HG03442 (cell line): ENCODE measurements at regions not wholly inside any gene's neighbourhood (a gene's known extent, or its start where the extent isn't known, plus 50 kb on each side); places are given as distances from the start of the nearest gene placed in this dataset.

ENCODE experiments used
- ATAC-seq: cut with Tn5 transposase; IDR thresholded peaks from one replicate; pipeline ENCODE4 v1.9.1; 2021; ENCODE audit warnings: mild to moderate bottlenecking, moderate library complexity; ENCODE audit not compliant: unreplicated experiment

DNA sequence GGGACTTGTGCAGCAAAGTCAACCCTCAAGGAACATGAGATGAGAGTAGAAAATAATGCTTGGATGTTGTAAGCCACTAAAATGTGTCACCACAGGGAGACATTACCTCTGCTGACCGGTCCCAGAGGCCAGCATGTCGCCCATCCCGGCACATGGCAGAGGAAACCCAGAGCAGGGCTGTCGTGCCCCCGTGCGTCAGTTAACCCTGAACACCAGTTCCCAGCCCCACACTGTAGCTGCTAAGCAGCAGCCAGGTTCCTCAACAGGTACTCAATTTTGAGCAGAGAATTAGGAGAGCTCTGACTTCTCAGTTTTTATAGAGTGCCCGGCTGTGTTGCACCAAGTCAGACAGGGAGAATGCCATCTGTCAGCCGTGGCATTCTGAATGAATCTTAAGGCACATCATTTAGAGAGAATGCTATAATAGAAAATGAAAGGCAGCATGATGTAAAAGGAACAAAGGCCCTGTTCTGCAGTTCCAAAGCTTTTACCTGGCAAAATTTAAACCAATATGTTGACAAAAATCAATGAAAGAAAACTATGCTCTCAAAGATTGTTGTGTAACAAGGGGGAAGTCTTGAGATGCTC is 307.9 kb downstream of the METTL4 start:
- ATAC-seq: no peak

- no peak for ATAC-seq
These were observed 296.7 kb downstream of the METTL4 start for GRCh38 chr18:2274613-2275012.

DNA sequence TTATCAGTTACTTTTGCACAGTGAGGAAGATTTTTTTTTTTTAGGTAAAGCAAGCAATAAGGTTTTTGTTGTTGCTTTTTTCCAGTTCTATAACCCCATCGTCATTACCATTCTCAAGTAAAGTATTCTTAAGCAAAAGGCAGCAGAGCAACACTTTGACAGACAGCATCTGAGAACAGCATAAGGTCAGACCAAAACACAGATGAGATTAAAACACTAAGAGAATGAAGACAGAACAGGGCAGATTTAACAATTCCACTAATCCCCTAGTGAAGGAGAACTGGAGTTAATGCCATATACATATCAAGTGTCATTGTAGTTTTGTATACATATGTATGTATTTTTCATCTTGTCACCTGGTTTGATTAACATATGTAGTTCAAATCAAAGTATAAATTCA is 290.2 kb downstream of the METTL4 start:
- no peak for ATAC-seq

DNA sequence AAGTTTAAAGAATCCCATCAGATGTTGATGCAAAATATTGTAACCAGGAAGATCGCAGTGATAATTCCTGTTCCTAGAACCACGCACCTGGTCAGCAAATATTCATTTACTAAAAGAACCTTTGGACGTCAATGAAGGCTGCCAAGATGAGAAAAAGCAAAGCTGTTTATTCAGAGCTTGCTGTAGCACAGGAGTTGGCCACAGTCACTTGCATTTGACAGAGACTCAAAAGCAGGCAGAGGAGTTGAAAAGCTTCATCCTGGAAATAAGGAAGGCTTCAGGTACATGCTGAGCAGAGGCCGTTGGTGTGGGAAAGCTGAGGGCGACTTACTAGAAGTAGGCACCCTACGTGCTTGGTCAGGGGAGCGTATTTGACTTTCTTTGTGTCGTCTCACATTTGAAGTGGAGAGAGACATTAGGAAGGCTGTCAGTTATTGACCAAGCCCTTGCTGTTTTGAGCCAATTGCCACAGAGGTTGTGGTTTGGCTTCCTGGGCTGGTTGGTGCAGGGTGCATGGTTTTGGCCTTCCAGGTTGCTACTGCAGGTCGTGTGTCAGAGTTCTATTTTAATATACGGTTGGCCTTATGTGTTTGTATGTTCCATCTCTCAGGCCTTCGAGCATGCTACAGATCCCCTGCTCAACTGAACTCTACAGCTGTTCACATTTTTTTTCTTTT is 289.6 kb downstream of the METTL4 start:
- no peak for ATAC-seq

GRCh38 chr18:2293109-2293839 is 278.0 kb downstream of the METTL4 start:
- ATAC-seq: no peak

- no peak for ATAC-seq
These were observed 270.0 kb downstream of the METTL4 start for GRCh38 chr18:2301316-2301715.

DNA sequence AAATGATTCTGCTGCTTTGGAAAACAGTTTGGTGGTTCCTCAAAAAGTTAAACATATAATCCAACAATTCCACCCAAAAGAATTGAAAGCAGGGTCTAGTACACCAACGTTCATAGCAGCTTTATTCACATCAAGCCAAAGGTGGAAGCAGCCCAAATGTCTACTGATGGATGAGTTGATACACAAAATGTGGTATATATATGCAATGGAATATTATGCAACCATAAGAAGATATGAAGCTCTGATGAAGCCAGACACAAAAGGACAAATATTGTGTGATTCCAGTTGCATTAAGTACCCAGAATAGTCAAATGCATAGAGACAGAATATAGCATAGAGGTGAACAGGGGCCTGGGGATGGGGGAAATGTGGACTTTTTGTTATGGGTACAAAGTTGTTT is 269.3 kb downstream of the METTL4 start:
- ATAC-seq: no peak

DNA sequence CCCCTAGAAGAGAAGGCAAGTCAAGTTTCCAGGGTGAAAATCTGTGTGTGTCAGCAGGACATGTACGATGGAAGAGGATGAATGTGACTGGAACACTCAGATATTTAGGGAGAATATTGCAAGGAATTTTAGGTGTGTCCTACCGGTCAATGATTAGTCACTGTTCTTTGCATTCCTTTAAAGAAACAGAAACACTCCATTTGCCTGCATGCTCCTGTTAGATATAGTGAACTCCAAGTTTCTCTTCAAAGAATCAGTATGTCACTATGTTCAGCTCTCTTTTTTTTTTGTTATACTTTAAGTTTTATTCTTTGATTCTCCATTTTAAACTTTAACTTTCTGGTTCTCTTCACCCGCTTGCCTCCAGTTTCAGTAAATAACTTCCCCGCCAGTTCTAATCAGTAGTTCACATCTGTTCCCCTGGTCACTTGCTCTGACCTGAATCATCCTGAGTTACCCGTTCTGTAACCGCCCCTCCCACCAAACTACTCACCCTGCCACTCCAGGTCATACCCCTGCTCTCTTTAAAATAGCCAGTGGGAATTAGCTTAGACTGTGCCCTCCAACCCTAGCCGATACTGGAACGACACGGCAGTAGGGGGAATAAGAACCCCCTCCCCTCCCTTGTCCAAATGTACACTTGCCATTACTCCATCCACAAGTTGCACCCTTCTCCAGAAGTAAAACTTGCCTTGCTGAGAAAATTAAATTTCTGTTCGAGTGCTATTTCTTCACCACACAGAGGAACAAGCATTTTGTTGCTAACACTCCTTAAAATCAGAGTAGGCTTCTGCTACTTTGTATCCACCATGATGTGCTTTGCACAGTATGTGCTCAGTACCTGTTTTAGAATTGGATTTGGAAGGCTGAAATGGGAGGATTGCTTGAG is 268.4 kb downstream of the METTL4 start:
- ATAC-seq: no peak

DNA sequence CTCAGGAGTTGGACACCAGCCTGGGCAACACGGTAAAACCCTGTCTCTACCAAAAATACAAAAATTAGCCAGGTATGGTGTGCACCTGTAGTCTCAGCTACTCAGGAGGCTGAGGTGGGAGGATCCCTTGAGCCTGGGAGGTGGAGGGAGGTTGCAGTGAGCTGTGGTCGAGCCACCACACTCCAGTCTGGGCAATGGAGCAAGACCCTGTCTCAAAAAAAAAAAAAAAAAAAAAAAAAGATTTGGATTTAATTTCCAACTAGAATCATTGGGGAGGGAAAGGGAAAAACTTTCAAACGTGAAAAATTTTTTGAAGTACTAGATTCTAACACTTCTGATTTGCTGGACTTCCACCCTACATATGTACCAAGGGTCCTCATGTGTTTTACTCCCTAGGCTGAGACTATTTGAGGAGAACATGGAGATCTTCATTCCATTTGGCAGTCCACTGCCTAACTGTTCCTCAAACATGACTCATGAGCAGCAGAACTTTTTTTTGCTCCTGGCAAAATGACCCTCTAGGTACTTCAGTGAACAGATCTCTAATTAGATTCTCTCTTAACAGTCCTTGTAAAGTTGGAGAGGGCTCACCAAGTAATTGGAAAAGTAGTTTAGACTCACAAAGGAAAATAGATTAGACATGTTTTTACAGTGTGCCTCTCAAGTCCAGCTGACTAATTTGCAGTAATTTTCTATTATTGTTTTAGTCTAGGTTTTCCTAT is 267.6 kb downstream of the METTL4 start:
- no peak for ATAC-seq

DNA sequence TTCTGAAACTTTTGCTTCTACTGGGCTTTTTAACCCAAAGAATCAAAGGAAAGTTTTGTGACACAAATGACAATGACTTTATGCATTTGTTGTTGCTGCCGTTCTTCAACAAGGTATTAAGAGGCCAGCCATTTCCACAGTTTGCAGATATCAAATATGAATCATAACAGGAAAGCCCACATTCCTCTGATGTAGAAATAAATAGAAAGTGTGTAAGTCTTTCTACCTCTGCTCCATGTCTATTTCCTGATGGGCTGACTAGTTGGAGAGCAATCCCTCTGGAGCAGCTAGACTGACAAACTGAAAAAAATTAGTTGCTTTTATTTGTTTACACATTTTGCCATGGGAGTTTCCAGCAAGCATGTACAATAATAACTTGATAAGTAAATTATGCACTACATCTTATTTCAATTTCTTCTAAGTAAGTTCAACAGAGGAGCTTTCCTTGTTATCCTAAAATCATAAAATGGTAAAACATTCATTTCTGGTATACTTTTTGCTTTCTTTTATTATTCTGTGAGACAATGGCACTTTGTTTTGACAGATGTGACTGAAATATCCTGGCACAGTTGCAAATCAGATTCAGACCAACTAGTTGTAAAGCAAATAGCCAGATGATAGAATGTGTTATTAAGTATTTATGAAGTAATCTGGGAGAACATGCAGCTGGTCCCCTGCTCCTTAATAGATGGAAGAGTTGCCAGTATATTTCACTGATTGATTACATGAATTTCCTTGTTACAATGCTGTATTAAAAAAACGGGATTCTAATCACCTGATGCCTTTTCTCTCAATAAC is 266.7 kb downstream of the METTL4 start:
- ATAC-seq: no peak

- no peak for ATAC-seq
These were observed 264.7 kb downstream of the METTL4 start for GRCh38 chr18:2306606-2307005.

GRCh38 chr18:2310886-2311285 is 260.4 kb downstream of the METTL4 start:
- ATAC-seq: no peak

GRCh38 chr18:2312440-2312839 is 258.9 kb downstream of the METTL4 start:
- peak; percentile 72 for ATAC-seq

GRCh38 chr18:2313332-2313731 is 258.0 kb downstream of the METTL4 start:
- ATAC-seq: no peak

DNA sequence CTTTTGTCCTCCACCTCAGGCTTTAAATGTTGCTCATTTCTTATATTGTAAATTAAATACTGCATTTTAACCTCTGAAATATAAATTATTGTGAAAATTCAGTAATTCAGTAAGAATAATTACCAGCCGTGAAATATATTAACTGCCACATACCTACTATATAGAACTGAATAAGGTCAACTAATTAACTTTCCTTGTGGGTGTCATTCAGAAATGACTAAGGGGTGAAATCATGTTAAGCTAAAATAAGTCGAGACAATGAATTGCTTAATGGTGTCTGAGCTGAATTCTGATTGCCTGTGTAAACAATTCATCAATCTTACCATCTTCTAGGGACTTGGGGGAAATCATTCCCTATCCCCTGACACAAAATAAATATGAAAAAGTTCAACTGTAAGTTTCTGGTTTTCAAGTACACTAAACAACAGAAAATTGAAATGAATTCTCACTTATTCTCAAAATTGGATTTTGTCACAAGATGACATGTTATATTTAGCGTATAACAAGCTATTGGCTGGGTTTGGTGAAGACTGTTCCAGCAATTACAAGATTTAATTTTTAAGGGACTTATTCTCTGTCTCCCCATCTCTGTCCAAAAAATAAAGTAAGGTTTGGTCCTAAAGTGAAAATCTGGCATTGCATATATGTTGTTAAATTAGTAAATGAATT is 255.1 kb downstream of the METTL4 start:
- ATAC-seq: no peak

DNA sequence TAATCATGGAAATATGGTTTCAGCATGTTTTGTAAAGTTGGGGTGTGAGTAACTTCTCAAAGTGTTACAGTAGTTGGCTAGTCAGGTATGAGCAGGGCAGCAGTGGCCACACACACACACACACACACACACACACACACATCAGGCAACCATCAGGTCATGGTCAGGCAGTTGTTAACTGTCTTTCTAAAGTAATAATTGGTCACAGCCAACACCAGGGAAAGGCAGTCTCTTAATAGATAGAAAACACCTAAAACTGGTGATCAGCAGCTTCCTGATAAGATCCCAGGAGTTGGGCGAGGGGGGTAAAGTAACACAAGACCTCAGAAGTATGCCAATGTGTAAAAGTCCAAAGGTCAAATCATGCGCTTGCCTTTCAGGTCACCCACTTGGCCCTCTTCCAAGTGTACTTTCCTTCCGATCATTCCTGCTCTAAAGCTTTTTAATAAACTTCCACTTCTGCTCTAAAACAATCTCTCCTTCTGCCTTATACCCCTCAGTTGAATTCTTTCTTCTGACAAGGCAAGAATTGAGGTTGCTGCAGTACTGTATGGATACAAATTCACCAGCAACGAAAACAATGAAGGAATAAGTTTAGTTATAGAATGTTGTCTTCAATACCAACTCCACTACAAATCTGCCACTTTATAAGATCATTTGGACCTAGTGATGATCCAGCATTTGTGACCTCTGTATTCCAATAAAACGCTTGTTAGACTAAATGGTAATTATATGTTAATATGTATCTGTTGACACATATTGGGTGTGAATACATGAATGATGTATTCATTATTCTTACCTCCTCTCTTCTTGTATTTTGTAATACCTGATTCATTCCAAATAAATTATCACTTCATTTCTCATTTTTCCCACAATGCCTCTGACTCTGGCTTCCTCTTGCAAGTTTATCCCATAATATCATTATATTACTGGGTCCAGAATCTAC is 254.3 kb downstream of the METTL4 start:
- ATAC-seq: no peak

DNA sequence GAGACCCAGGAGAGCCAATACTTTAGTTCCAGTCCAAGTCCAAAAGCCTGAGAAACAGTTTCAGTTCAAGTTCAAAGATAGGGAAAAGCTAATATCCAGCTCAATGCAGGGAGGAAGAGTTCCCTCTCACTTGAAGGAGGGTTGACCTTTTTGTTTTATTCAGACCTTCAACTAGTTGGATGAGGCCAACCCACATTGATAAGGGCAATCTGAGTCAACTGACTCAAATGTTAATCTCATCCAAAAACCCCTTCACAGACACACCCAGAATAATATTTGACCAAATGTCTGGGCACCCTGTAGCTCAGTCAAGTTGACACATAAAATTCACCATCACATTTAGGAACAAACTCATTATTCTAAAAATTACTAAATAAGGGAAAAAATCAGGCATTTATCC is 246.8 kb downstream of the METTL4 start:
- ATAC-seq: no peak

- ATAC-seq: no peak
These were observed 245.9 kb downstream of the METTL4 start for GRCh38 chr18:2325308-2325849.
